ENCODE measurements at regions not wholly inside any gene's neighbourhood (a gene's known extent, or its start where the extent isn't known, plus 50 kb on each side); places are given as distances from the start of the nearest gene placed in this dataset.

DNA sequence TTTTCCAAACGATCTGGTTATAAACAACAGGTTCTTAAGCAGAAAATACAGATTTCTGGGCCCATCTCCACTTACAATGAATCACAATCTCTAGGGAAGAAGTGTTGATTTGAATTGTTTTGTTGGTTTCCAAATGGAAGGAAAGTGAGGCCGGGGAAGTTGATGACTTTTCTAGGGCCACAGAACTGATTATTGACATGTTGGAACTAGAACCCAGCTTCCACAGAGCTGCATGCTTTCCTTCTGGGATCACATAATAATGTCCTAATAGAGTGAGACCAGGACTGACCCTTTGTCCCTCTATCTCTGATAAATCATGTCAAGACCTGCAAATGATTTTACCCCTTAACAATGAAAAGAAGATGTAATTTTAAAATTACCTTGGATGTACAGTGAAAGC lies 332.2 kb downstream of the OSR1 start:
- TF ChIP-seq, protein P1, sequence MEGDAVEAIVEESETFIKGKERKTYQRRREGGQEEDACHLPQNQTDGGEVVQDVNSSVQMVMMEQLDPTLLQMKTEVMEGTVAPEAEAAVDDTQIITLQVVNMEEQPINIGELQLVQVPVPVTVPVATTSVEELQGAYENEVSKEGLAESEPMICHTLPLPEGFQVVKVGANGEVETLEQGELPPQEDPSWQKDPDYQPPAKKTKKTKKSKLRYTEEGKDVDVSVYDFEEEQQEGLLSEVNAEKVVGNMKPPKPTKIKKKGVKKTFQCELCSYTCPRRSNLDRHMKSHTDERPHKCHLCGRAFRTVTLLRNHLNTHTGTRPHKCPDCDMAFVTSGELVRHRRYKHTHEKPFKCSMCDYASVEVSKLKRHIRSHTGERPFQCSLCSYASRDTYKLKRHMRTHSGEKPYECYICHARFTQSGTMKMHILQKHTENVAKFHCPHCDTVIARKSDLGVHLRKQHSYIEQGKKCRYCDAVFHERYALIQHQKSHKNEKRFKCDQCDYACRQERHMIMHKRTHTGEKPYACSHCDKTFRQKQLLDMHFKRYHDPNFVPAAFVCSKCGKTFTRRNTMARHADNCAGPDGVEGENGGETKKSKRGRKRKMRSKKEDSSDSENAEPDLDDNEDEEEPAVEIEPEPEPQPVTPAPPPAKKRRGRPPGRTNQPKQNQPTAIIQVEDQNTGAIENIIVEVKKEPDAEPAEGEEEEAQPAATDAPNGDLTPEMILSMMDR (IDR thresholded peaks at IDR 0.05; ENCODE audit: borderline replicate concordance) = no peak
- Histone ChIP-seq H3K4me1 (no peaks in the 10 kb centered on the region), H3K27me3 (ENCODE audit: low read depth) (no peaks in the 10 kb centered on the region), H3K27ac (replicated peaks) (no peak overlapping the region), H3K9me3 (replicated peaks) (no peaks in the 10 kb centered on the region), H3K36me3 (no peaks in the 10 kb centered on the region), H3K4me3 (no peak overlapping the region)
- DNase-seq = no peak
- intact Hi-C loops (cut with micrococcal nuclease) = no loop called here

DNA sequence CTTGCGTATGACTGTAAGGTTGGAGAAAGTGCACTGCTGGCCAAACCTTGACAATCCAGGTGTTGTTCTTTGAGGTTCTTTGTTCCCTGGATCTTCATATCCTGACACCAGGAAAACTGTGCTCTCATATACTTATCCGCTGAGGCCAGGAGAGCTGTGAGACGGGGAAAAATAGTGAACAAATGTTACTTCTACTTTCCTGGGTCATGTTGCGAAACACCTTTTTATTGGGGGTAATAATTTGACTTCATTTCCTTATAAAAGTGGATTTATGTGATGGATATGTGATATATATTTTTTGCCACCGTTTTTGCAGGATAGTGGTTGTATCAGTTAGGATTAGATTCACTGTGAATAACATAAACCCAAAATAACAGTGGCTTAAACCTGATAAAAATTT lies 336.1 kb downstream of the OSR1 start:
- no peaks in the 10 kb centered on the region for H3K36me3 ChIP-seq
- intact Hi-C loops (cut with micrococcal nuclease) = no loop called here

DNA sequence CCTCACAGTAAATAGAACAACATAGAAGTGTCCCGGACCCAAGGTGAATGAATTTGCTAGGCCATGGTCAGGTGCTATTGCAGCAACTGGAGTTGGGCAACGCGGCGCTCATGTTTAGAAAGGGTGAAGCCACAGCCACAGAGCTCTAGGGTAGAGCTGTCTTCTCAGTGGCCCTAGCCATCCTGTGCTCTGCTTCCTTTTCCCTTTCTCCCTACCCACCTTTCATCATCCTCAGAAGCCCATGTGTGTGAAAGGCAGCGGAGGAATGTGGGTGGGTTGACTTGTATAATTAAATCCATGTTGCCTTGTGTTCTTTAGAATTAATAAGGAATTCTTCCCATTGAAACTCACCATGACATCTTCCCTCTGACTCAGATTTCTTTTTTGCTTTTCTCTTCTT lies 336.7 kb downstream of the OSR1 start:
- Histone ChIP-seq H3K4me1 (peaks cover 5% of the 10 kb centered on the region), H3K9me3 (replicated peaks) (peaks cover 3% of the 10 kb centered on the region), H3K27me3 (ENCODE audit: low read depth) (no peaks in the 10 kb centered on the region), H3K4me3 (no peak overlapping the region), H3K27ac (replicated peaks) (no peak overlapping the region), H3K36me3 (no peaks in the 10 kb centered on the region)
- DNase-seq = no peak
- intact Hi-C loops (cut with micrococcal nuclease) = no loop called here
- TF ChIP-seq, protein P1 (IDR thresholded peaks at IDR 0.05; ENCODE audit: borderline replicate concordance) = no peak

More for the DNA sequence above, 336.1 kb downstream of the OSR1 start:
- no peak overlapping the region for H3K27ac ChIP-seq (replicated peaks)
- no peak for DNase-seq
- H3K4me1 ChIP-seq = peaks cover 5% of the 10 kb centered on the region
- no peaks in the 10 kb centered on the region for H3K9me3 ChIP-seq (replicated peaks)
- TF ChIP-seq, protein P1 (IDR thresholded peaks at IDR 0.05; ENCODE audit: borderline replicate concordance) = no peak
- no peak overlapping the region for H3K4me3 ChIP-seq
- no peaks in the 10 kb centered on the region for H3K27me3 ChIP-seq (ENCODE audit: low read depth)

DNA sequence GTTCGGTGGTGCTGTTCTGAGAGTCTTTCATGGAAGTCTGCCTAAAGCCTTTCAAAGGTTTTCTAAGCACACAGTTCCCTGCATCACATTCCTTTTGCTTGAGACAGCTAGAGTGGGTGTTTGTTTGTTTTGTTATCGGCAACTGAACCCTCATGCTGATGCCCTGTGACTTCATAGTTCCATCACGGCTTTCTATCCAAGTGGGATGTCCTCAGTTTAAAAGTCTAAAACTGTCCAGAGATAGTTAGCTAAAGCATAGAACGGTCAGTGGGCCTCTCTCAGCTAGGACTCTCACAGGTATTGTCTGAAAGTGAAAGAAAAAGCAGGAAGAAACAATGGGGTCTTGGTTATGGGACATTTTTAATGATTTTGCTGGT lies 337.3 kb downstream of the OSR1 start:
- no peak for DNase-seq
- peaks cover 6% of the 10 kb centered on the region for H3K9me3 ChIP-seq (replicated peaks)
- H3K27me3 ChIP-seq (ENCODE audit: low read depth) = no peaks in the 10 kb centered on the region
- intact Hi-C loops (cut with micrococcal nuclease) = no loop called here
- H3K36me3 ChIP-seq = no peaks in the 10 kb centered on the region
- no peak overlapping the region for H3K27ac ChIP-seq (replicated peaks)
- H3K4me3 ChIP-seq = no peak overlapping the region
- peaks cover 5% of the 10 kb centered on the region for H3K4me1 ChIP-seq
- TF ChIP-seq, protein P1 (IDR thresholded peaks at IDR 0.05; ENCODE audit: borderline replicate concordance) = no peak

DNA sequence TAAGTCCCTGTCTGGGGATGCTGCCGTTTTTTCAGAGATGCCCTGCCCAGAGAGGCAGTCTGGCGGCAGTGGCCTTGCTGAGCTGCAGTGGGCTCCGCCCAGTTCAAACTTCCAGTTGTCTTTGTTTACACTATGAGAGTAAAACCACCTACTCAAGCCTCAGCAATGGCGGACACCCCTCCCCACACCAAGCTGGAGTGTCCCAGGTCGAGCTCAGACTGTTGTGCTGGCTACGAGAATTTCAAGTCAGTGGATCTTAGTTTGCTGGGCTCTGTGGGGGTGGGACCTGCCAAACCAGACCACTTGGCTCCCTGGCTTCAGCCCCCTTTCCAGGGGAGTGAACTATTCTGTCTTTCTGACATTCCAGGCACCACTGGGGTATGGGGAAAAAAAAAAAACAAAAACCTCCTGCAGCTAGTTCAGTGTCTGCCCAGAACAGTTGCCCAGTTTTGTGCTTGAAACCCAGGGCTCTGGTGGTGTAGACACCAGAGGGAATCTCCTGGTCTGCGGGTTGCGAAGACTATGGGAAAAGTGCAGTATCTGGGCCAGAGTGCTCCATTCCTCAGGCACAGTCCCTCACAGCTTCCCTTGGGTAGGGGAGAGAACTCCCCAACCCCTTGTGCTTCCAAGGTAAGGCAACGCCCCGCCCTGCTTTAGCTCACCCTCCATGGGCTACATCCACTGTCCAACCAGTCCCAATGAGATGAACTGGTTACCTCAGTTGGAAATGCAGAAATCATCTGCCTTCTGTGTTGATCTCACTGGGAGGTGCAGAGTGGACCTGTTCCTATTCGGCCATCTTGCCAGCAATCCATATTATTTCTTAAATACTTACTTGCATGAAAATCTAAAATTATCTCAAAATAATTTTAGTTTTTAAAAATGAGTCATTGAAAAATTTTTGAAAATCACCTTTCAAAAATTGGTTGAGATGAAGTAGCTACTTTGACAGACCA lies 338.0 kb downstream of the OSR1 start:
- Histone ChIP-seq H3K4me3 (no peak overlapping the region), H3K27me3 (ENCODE audit: low read depth) (no peaks in the 10 kb centered on the region), H3K4me1 (peaks cover 5% of the 10 kb centered on the region), H3K36me3 (no peaks in the 10 kb centered on the region), H3K27ac (replicated peaks) (no peak overlapping the region), H3K9me3 (replicated peaks) (peaks cover 12% of the 10 kb centered on the region)
- DNase-seq = no peak
- TF ChIP-seq, protein P1 (IDR thresholded peaks at IDR 0.05; ENCODE audit: borderline replicate concordance) = no peak
- intact Hi-C loops (cut with micrococcal nuclease) = no loop called here
